Stomach (tissue), 8 donors: ENCODE measurements at regions not wholly inside any gene's neighbourhood (a gene's known extent, or its start where the extent isn't known, plus 50 kb on each side); places are given as distances from the start of the nearest gene placed in this dataset.

Experiments used
- DNase-seq, 2 donors: peaks; one replicate each; pipeline versions ENCODE4 v3.0.0 to v3.0.0-alpha.2; 2013 to 2019
- H3K27ac ChIP-seq, 5 donors: fragments of 200-600 bp in 4 of 5; sonication (generic) in 4 of 5; one replicate each; pipeline ENCODE4 v1.5.1; 2013 to 2019; ENCODE audit warnings: mild to moderate bottlenecking in 1 of 5, moderate library complexity in 1 of 5
- H3K27me3 ChIP-seq, 3 donors: fragments of 200-600 bp; sonication (generic); one replicate each; pipeline ENCODE4 v1.5.1; 2017 to 2019; ENCODE audit warnings: mixed run types in 1 of 3
- H3K36me3 ChIP-seq, 4 donors: fragments of 200-600 bp; sonication (generic); 1 replicate in 3 of 4; 2 replicates in 1 of 4; pipeline ENCODE4 v1.5.1; 2016 to 2019
- H3K4me1 ChIP-seq, 4 donors: fragments of 200-600 bp; sonication (generic); one replicate each; pipeline ENCODE4 v1.5.1; 2016 to 2019
- H3K4me3 ChIP-seq, 4 donors: fragments of 200-600 bp; sonication (generic) in 3 of 4; one replicate each; pipeline ENCODE4 v1.5.1; 2016 to 2019; ENCODE audit warnings: mild to moderate bottlenecking in 1 of 4
- H3K9me3 ChIP-seq, 4 donors: fragments of 200-600 bp; sonication (generic); one replicate each; pipeline ENCODE4 v1.5.1; 2016 to 2019
- CTCF ChIP-seq, 7 experiments: fragments of 450-650 bp in 4 of 7; fragments of 200-600 bp in 3 of 7; sonication (generic) in 3 of 7; IDR thresholded peaks; one replicate each; pipeline ENCODE4 v1.5.1; 2016 to 2019; ENCODE audit warnings: antibody characterized with exemption in 7 of 7, control low read depth in 2 of 7, mild to moderate bottlenecking in 1 of 7
- EP300 ChIP-seq: sonication (generic); formaldehyde crosslinking; IDR thresholded peaks from one replicate; pipeline ENCODE4 v1.6.1; 2017; ENCODE audit warnings: antibody characterized with exemption
- POLR2A ChIP-seq, 4 donors: fragments of 450-650 bp; IDR thresholded peaks; one replicate each; pipeline ENCODE4 v1.6.1; 2016; ENCODE audit warnings: antibody characterized with exemption in 4 of 4, control low read depth in 2 of 4, mild to moderate bottlenecking in 1 of 4, moderate library complexity in 1 of 4
- POLR2AphosphoS5 ChIP-seq, 3 donors: sonication (generic); formaldehyde crosslinking; IDR thresholded peaks; one replicate each; pipeline ENCODE4 v1.6.1; 2016; ENCODE audit warnings: antibody characterized with exemption in 3 of 3
- WGBS, 5 donors: extraction: QIAGEN DNeasy Blood & Tissue Kit in 3 of 5; methylation state at CpG; one replicate each; pipeline versions ENCODE4 v1.1.5 to v1.1.7; 2013 to 2018; 5-methylcytosine and 5-hydroxymethylcytosine counted together
- intact Hi-C: fragments of 100-400 bp; cut with DNase I; formaldehyde crosslinking; loops from one replicate; pipeline ENCODE4 v1.15.1; 2023; ENCODE audit warnings: low total_unique reads
- donor health status: healthy with polysubstance abuse.
- donor health status: Bipolar disorder and iron deficiency.
- donor health status: healthy.

GRCh38 chr2:134098321-134098720 is 155.6 kb upstream of the MGAT5 start:
- H3K4me3 ChIP-seq = no peak overlapping the region
- H3K36me3 ChIP-seq = no peaks in the 10 kb centered on the region
- H3K9me3 ChIP-seq = no peaks in the 10 kb centered on the region
- H3K4me1 ChIP-seq = peaks cover 0 to 8% (median 0%) of the 10 kb centered on the region in 4 donors
- intact Hi-C loops = no loop called here
- no peak overlapping the region for H3K27ac ChIP-seq
- no peaks in the 10 kb centered on the region for H3K27me3 ChIP-seq
- TF ChIP-seq CTCF (IDR thresholded peaks at IDR 0.05) (no peak), EP300 (no peak), POLR2AphosphoS5 (IDR thresholded peaks at IDR 0.05) (no peak), POLR2A (IDR thresholded peaks at IDR 0.05) (no peak)
- 76 to 85% (median 79%) methylated on average over 3 of the region's 3 CpGs for WGBS, 5 donors
- DNase-seq = no peak

GRCh38 chr2:134099273-134099672 is 154.6 kb upstream of the MGAT5 start:
- intact Hi-C loops = no loop called here
- Histone ChIP-seq H3K9me3 (no peaks in the 10 kb centered on the region), H3K27ac (no peak overlapping the region), H3K36me3 (no peaks in the 10 kb centered on the region), H3K27me3 (no peaks in the 10 kb centered on the region), H3K4me1 (peaks cover 0 to 18% (median under 1%) of the 10 kb centered on the region in 4 donors), H3K4me3 (no peak overlapping the region)
- 35 to 68% (median 57%) methylated on average over 1 of the region's 1 CpG for WGBS, 5 donors
- TF ChIP-seq POLR2A (IDR thresholded peaks at IDR 0.05) = no peak
- TF ChIP-seq POLR2AphosphoS5 (IDR thresholded peaks at IDR 0.05) = no peak
- TF ChIP-seq EP300 = no peak
- TF ChIP-seq CTCF (IDR thresholded peaks at IDR 0.05) = no peak
- no peak for DNase-seq

GRCh38 chr2:134103196-134103595 is 150.7 kb upstream of the MGAT5 start:
- H3K36me3 ChIP-seq = no peaks in the 10 kb centered on the region
- intact Hi-C loops = no loop called here
- H3K9me3 ChIP-seq = no peaks in the 10 kb centered on the region
- 92 to 99% (median 96%) methylated on average over 2 of the region's 2 CpGs for WGBS, 5 donors
- no peak overlapping the region for H3K4me3 ChIP-seq
- TF ChIP-seq POLR2AphosphoS5 (IDR thresholded peaks at IDR 0.05) = no peak
- no peak for TF ChIP-seq CTCF (IDR thresholded peaks at IDR 0.05)
- TF ChIP-seq EP300 = no peak
- no peak for TF ChIP-seq POLR2A (IDR thresholded peaks at IDR 0.05)
- no peaks in the 10 kb centered on the region for H3K27me3 ChIP-seq
- DNase-seq = no peak
- peaks cover 0 to 19% (median 2%) of the 10 kb centered on the region in 4 donors for H3K4me1 ChIP-seq
- no peak overlapping the region for H3K27ac ChIP-seq

GRCh38 chr2:134104754-134105153 is 149.1 kb upstream of the MGAT5 start:
- intact Hi-C loops = no loop called here
- Histone ChIP-seq H3K27ac (peak overlapping the region in 2 of 5 donors; percentile 8 to 55), H3K4me3 (no peak overlapping the region), H3K27me3 (no peaks in the 10 kb centered on the region), H3K4me1 (peaks cover 0 to 19% (median 2%) of the 10 kb centered on the region in 4 donors), H3K36me3 (no peaks in the 10 kb centered on the region), H3K9me3 (no peaks in the 10 kb centered on the region)
- peak in 1 of 2 donors; percentile 78 for DNase-seq
- TF ChIP-seq POLR2AphosphoS5 (IDR thresholded peaks at IDR 0.05) (peak in 2 of 3 donors; percentile 17 to 80), POLR2A (IDR thresholded peaks at IDR 0.05) (no peak)
- 6 to 21% (median 13%) methylated on average over 1 of the region's 1 CpG for WGBS, 5 donors

- intact Hi-C loops = no loop called here
- 77 to 90% (median 82%) methylated on average over 3 of the region's 3 CpGs for WGBS, 5 donors
- Histone ChIP-seq H3K4me1 (peaks cover 0 to 14% (median 2%) of the 10 kb centered on the region in 4 donors), H3K4me3 (no peak overlapping the region), H3K9me3 (peaks cover 5 to 10% (median 6%) of the 10 kb centered on the region in 4 donors), H3K27me3 (no peaks in the 10 kb centered on the region), H3K36me3 (no peaks in the 10 kb centered on the region), H3K27ac (no peak overlapping the region)
- TF ChIP-seq EP300 (no peak), CTCF (IDR thresholded peaks at IDR 0.05) (no peak), POLR2AphosphoS5 (IDR thresholded peaks at IDR 0.05) (no peak), POLR2A (IDR thresholded peaks at IDR 0.05) (no peak)
- no peak for DNase-seq
Measured at GRCh38 chr2:134107402-134107801, 146.5 kb upstream of the MGAT5 start.
